ENCODE measurements at regions not wholly inside any gene's neighbourhood (a gene's known extent, or its start where the extent isn't known, plus 50 kb on each side); places are given as distances from the start of the nearest gene placed in this dataset.
"Not testable (repeated sequence)": the region's sequence is repeated elsewhere in the genome, so short reads cannot be mapped to it uniquely, and the experiment has no call there.

DNA sequence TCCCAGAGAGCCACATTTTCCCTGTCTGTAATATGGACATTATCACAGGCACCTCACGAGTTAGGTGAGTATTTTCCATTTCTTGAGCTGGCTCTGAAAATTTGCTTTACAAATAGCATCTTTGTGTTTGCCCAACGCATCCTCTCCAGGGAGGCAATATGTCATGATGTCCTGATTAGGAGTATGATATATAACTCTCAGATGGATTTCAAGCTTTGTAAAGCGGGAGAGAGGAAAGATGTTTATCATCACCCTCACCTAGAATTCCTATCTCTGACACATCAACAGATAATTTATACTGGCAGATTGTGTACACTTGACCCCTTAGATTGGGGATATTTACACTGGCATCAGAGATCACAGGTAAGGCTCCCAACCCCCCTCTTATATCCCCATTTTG is 730.7 kb upstream of the RGS18 start:
- DNase-seq (ENCODE audit: low spot score) = no peak
- TF ChIP-seq, protein P1, sequence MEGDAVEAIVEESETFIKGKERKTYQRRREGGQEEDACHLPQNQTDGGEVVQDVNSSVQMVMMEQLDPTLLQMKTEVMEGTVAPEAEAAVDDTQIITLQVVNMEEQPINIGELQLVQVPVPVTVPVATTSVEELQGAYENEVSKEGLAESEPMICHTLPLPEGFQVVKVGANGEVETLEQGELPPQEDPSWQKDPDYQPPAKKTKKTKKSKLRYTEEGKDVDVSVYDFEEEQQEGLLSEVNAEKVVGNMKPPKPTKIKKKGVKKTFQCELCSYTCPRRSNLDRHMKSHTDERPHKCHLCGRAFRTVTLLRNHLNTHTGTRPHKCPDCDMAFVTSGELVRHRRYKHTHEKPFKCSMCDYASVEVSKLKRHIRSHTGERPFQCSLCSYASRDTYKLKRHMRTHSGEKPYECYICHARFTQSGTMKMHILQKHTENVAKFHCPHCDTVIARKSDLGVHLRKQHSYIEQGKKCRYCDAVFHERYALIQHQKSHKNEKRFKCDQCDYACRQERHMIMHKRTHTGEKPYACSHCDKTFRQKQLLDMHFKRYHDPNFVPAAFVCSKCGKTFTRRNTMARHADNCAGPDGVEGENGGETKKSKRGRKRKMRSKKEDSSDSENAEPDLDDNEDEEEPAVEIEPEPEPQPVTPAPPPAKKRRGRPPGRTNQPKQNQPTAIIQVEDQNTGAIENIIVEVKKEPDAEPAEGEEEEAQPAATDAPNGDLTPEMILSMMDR (IDR thresholded peaks at IDR 0.05; ENCODE audit: extremely low read depth, insufficient read depth, missing control alignments) = no peak
- in situ Hi-C loops (cut with MboI; ENCODE audit: low pct_unique_long_range_greater_than_20kb, low sequenced_read_pairs, unreplicated experiment) = no loop called here

DNA sequence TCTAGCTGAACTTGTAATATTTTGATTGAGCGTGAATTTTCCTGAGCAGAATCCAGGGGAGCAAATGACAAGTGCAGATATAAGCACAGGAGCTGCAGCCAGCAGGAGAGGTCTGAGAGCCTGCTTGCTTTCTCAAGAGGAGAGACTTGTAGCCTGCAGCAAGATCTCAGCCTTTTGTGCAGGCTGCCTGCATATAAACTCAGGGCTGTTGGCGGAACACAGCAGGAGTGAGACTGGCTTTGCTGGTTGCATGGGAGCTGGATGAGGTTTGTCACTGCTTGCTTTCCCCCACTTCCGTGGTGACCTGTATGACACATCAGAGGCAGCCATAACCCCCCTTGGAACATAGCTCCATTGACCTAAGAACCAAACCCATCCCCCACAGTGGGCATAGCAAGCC is 725.4 kb upstream of the RGS18 start:
- TF ChIP-seq, protein P1 (IDR thresholded peaks at IDR 0.05; ENCODE audit: extremely low read depth, insufficient read depth, missing control alignments) = no peak
- DNase-seq (ENCODE audit: low spot score) = no peak
- in situ Hi-C loops (cut with MboI; ENCODE audit: low pct_unique_long_range_greater_than_20kb, low sequenced_read_pairs, unreplicated experiment) = no loop called here

DNA sequence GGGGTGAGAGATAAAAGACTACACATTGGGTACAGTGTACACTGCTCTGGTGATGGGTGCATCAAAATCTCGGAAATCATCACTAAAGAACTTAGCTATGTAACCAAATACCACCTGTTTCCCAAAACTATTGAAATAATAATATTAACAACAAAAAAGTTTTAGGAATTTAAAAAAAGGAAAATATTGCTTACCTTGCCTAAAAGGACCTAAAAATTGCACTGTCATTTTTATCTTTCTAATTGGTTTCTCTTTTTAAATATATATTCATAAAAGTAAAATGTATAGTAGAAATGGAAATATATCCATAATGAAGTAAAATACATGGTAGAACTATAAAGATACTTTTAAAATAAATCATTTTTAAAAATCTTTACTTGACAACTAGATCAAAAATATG is 719.3 kb upstream of the RGS18 start:
- DNase-seq (ENCODE audit: low spot score) = no peak
- in situ Hi-C loops (cut with MboI; ENCODE audit: low pct_unique_long_range_greater_than_20kb, low sequenced_read_pairs, unreplicated experiment) = no loop called here
- TF ChIP-seq, protein P1 (IDR thresholded peaks at IDR 0.05; ENCODE audit: extremely low read depth, insufficient read depth, missing control alignments) = no peak

DNA sequence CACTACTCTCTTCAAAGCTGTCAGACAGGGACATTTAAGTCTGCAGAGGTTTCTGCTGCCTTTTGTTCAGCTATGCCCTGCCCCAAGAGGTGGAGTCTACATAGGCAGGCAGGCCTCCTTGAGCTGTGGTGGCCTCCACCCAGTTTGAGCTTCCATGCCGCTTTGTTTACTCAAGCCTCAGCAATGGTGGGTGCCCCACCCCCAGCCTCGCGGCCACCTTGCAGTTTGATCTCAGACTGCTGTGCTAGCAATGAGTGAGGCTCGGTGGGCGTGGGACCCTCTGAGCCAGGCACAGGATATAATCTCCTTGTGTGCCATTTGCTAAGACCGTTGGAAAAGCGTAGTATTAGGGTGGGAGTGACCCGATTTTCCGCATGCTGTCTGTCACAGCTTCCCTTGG is 710.0 kb upstream of the RGS18 start:
- DNase-seq (ENCODE audit: low spot score); in situ Hi-C loops (cut with MboI; ENCODE audit: low pct_unique_long_range_greater_than_20kb, low sequenced_read_pairs, unreplicated experiment): not testable (repeated sequence)

DNA sequence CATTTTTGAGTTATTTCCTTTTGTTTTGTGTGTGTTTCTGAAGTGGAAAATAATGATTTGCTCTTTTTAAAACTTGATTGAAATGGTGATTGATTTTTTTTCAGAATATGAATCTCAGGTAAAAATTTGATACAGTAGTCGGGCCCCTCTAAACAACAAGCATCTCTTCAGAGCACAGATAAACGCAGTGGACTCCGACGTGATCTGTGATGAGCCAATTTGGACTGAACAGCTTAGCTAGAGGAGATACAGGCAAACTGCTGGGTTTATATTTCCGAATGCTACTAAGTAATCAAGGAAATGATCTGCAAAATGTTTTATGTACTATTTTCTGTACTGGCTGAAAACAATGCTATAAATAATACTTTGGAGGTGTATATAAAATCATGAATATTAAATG is 705.7 kb upstream of the RGS18 start:
- in situ Hi-C loops (cut with MboI; ENCODE audit: low pct_unique_long_range_greater_than_20kb, low sequenced_read_pairs, unreplicated experiment) = no loop called here
- no peak for DNase-seq (ENCODE audit: low spot score)
- TF ChIP-seq, protein P1 (IDR thresholded peaks at IDR 0.05; ENCODE audit: extremely low read depth, insufficient read depth, missing control alignments) = no peak

DNA sequence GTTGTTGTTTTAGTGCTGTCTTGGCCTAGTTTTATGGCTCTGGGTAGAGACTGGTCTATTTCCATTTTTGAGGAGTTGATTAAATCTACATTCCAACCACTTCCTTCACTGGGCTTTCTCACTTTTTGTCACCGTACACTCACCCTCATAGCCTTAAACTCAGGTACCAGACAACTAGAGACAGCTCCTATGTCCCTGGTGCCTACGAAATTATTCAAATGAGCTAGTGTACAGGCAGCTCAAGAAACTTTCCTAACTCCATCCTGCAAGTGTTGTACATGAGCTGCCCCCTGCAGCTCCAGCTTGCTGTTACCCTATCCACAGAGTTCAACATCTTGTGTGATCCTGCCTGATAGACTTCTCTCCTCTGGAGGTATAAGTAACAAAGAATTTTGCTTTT is 704.8 kb upstream of the RGS18 start:
- TF ChIP-seq, protein P1 (IDR thresholded peaks at IDR 0.05; ENCODE audit: extremely low read depth, insufficient read depth, missing control alignments) = no peak
- DNase-seq (ENCODE audit: low spot score) = no peak
- in situ Hi-C loops (cut with MboI; ENCODE audit: low pct_unique_long_range_greater_than_20kb, low sequenced_read_pairs, unreplicated experiment) = no loop called here

DNA sequence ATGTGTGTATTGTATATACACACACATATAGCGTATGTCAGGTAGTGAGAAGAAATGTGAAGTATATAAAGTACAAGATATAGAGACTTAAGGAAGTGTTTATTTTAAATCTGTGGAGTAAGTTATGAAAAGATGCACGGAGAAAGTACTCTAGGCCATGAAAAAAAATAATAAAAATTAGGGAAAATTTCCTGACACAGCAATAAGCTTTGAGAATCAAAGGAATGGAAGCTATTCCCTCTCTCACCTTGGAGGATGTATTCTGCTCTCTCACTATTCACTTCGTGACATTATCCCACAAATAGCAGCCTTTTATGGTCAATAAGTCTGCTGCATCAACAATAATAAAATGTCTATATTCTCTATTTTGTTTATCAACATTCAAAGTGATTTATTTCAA is 700.4 kb upstream of the RGS18 start:
- TF ChIP-seq, protein P1 (IDR thresholded peaks at IDR 0.05; ENCODE audit: extremely low read depth, insufficient read depth, missing control alignments) = no peak
- DNase-seq (ENCODE audit: low spot score) = no peak
- in situ Hi-C loops (cut with MboI; ENCODE audit: low pct_unique_long_range_greater_than_20kb, low sequenced_read_pairs, unreplicated experiment) = no loop called here

Measured in GM13977 (cell line).